ENCODE measurements at regions not wholly inside any gene's neighbourhood (a gene's known extent, or its start where the extent isn't known, plus 50 kb on each side); places are given as distances from the start of the nearest gene placed in this dataset.

GRCh38 chr10:130377986-130378540 is 241.9 kb downstream of the GLRX3 start:
- H3K9me3 Mint-ChIP-seq (ENCODE audit: low read depth): peaks cover 4% of the 10 kb centered on the region
- DNase-seq: no peak
- no peak for ATAC-seq
- H3K4me1 Mint-ChIP-seq: no peaks in the 10 kb centered on the region
- H3K4me3 Mint-ChIP-seq: no peak overlapping the region
- H3K27ac Mint-ChIP-seq: no peak overlapping the region
- CTCF ChIA-PET: no interaction called here
- no peaks in the 10 kb centered on the region for H3K36me3 Mint-ChIP-seq
- no peaks in the 10 kb centered on the region for H3K27me3 Mint-ChIP-seq

- Mint-ChIP-seq H3K36me3 (no peaks in the 10 kb centered on the region), H3K4me3 (no peak overlapping the region), H3K27me3 (no peaks in the 10 kb centered on the region), H3K27ac (no peak overlapping the region), H3K4me1 (no peaks in the 10 kb centered on the region), H3K9me3 (ENCODE audit: low read depth) (peaks cover 4% of the 10 kb centered on the region)
- no peak for DNase-seq
- no peak for ATAC-seq
- CTCF ChIA-PET: no interaction called here
Measured at GRCh38 chr10:130378556-130379400, 242.6 kb downstream of the GLRX3 start.

DNA sequence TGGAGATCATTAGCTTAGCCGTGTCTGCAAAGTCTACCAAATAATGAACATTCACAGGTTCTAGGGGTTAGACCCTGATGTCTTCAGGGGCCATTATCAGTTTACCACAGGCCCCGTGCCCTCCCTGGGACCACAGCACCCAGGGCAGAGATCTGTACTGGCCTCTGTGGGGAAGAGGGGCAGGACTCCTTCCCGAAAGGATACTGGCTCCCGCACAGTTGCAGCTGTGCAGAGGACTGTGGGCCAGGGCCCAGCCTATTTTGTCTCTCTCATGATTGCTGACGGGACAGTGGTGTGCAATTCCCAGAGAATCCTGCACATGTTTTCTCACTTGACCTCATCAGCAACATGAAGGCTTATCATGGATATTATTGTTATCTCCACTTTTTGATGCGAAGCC is 243.9 kb downstream of the GLRX3 start:
- Mint-ChIP-seq H3K4me3 (no peak overlapping the region), H3K27me3 (no peaks in the 10 kb centered on the region), H3K36me3 (no peaks in the 10 kb centered on the region), H3K4me1 (no peaks in the 10 kb centered on the region), H3K9me3 (ENCODE audit: low read depth) (peaks cover 11% of the 10 kb centered on the region), H3K27ac (no peak overlapping the region)
- CTCF ChIA-PET: interaction anchor here (0.6 kb wide), 1 partner anchor 777 kb away, joined by 3 read pairs; no protein-coding TSS in a partner anchor
- ATAC-seq (no peak), DNase-seq (no peak)

DNA sequence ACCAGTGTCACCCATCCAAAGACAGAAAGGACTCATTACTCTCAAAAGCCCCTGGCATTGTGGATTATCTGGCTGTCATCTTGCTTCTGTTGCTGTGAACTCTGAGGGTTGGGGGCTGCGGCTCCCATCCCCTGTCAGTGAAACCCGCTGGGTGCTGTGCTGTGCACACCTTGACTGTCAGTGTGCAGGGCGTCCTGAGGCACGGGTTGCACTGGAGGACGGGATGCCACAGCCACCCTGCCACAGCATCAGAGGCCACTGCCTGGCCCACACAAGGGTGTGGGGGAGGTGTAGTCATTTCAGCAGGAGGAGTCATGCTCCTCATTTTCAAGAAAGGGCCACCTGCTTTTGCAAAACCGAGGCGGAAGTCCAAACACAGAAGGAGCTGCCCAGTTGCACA is 245.8 kb downstream of the GLRX3 start:
- Mint-ChIP-seq H3K4me1 (no peaks in the 10 kb centered on the region), H3K9me3 (ENCODE audit: low read depth) (peaks cover 19% of the 10 kb centered on the region), H3K36me3 (no peaks in the 10 kb centered on the region), H3K4me3 (no peak overlapping the region), H3K27ac (no peak overlapping the region), H3K27me3 (no peaks in the 10 kb centered on the region)
- no peak for ATAC-seq
- CTCF ChIA-PET: no interaction called here
- no peak for DNase-seq

DNA sequence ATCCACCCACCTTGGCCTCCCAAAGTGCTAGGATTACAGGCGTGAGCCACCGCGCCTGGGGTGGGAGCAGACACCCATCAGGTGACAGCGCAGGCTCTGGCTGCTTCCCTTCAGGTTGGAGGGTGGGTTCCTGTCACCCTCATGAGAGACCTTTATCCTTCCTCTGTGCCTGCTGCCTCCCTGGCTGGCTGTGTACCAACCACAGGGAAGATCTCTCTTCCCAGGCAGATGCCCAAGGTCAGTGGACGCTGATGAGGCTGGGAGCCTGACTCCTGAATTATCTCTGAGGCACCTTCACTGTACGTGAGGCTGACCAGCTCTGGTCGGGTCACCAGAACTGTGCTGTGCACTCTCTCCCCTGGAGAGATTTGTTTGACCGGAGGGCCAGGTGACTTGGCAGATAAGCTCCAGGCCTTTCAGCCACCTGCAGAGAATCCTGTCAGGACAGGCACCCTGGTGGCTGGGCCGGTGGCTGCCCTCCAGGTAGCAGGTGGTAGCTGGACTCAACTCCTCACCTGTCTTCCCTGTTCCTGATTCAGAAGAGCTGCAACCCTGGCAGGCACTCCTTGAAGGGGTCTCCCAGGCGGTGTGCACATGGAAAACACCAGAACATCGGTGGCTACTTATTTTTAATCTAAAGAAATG is 251.9 kb downstream of the GLRX3 start:
- no peaks in the 10 kb centered on the region for H3K27me3 Mint-ChIP-seq
- no peak overlapping the region for H3K27ac Mint-ChIP-seq
- no peaks in the 10 kb centered on the region for H3K36me3 Mint-ChIP-seq
- no peak overlapping the region for H3K4me3 Mint-ChIP-seq
- peaks cover 20% of the 10 kb centered on the region for H3K9me3 Mint-ChIP-seq (ENCODE audit: low read depth)
- DNase-seq: no peak
- no peak for ATAC-seq
- CTCF ChIA-PET: no interaction called here
- no peaks in the 10 kb centered on the region for H3K4me1 Mint-ChIP-seq

GRCh38 chr10:130388746-130389145 is 252.6 kb downstream of the GLRX3 start:
- CTCF ChIA-PET: no interaction called here
- Mint-ChIP-seq H3K4me3 (no peak overlapping the region), H3K27me3 (no peaks in the 10 kb centered on the region), H3K9me3 (ENCODE audit: low read depth) (peaks cover 23% of the 10 kb centered on the region), H3K27ac (no peak overlapping the region), H3K36me3 (no peaks in the 10 kb centered on the region), H3K4me1 (no peaks in the 10 kb centered on the region)
- DNase-seq (no peak), ATAC-seq (no peak)

DNA sequence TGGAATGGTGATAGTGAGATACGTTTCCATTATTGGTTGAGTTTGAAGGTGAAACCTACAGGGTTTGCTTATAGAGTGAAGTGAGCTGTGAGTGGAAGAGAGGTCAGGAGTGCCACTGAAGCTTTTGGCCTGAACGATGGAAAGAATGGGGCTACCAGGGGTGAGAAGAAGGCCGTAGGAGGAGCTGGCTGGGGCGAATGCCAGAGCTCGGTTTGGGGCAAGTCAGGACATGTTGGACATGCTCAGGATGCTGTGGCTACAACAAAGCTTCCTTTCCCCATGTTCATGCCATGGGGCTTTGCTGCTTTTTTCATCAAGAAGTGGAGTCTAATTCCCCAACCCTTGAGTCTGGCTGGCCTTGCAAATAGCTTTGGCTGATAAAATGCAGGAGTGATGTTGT is 253.7 kb downstream of the GLRX3 start:
- ATAC-seq (no peak), DNase-seq (no peak)
- no peaks in the 10 kb centered on the region for H3K4me1 Mint-ChIP-seq
- no peak overlapping the region for H3K27ac Mint-ChIP-seq
- H3K4me3 Mint-ChIP-seq: no peak overlapping the region
- no peaks in the 10 kb centered on the region for H3K36me3 Mint-ChIP-seq
- H3K27me3 Mint-ChIP-seq: no peaks in the 10 kb centered on the region
- H3K9me3 Mint-ChIP-seq (ENCODE audit: low read depth): peaks cover 23% of the 10 kb centered on the region
- CTCF ChIA-PET: no interaction called here

- no peaks in the 10 kb centered on the region for H3K36me3 Mint-ChIP-seq
- peaks cover 23% of the 10 kb centered on the region for H3K9me3 Mint-ChIP-seq (ENCODE audit: low read depth)
- no peak overlapping the region for H3K4me3 Mint-ChIP-seq
- no peaks in the 10 kb centered on the region for H3K27me3 Mint-ChIP-seq
- no peaks in the 10 kb centered on the region for H3K4me1 Mint-ChIP-seq
- ATAC-seq: no peak
- no peak overlapping the region for H3K27ac Mint-ChIP-seq
- CTCF ChIA-PET: no interaction called here
- no peak for DNase-seq
Measured at GRCh38 chr10:130392031-130392430, 255.8 kb downstream of the GLRX3 start.

GRCh38 chr10:130393342-130393741 is 257.2 kb downstream of the GLRX3 start:
- Mint-ChIP-seq H3K9me3 (ENCODE audit: low read depth) (peaks cover 20% of the 10 kb centered on the region), H3K36me3 (no peaks in the 10 kb centered on the region), H3K4me3 (no peak overlapping the region), H3K4me1 (no peaks in the 10 kb centered on the region), H3K27ac (no peak overlapping the region), H3K27me3 (no peaks in the 10 kb centered on the region)
- CTCF ChIA-PET: no interaction called here
- ATAC-seq (no peak), DNase-seq (no peak)

DNA sequence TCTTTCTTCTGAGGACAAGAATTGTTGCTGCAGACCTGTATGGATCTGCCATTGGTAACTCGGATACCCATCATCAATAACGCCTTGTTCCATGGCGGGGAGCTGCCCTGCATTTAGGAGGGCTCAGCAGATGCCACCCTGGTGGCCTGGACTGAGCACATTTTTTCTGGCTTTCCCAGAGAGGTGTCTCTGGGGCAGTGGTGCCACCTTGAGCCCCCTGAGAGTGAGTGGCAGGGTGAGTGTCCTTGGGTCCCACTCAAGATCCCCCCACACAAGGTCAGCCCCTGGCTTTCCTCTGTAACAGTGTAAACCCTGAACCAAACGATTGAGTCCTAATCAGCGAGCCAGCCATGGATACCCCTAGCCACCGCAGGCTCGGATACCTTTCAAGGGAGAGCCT is 258.6 kb downstream of the GLRX3 start:
- DNase-seq (no peak), ATAC-seq (no peak)
- Mint-ChIP-seq H3K9me3 (ENCODE audit: low read depth) (peaks cover 20% of the 10 kb centered on the region), H3K36me3 (no peaks in the 10 kb centered on the region), H3K4me1 (no peaks in the 10 kb centered on the region), H3K27ac (no peak overlapping the region), H3K4me3 (no peak overlapping the region), H3K27me3 (no peaks in the 10 kb centered on the region)
- CTCF ChIA-PET: no interaction called here

- Mint-ChIP-seq H3K27ac (no peak overlapping the region), H3K4me1 (no peaks in the 10 kb centered on the region), H3K36me3 (no peaks in the 10 kb centered on the region), H3K27me3 (no peaks in the 10 kb centered on the region), H3K9me3 (ENCODE audit: low read depth) (peaks cover 20% of the 10 kb centered on the region), H3K4me3 (no peak overlapping the region)
- DNase-seq (no peak), ATAC-seq (no peak)
- CTCF ChIA-PET: no interaction called here
Measured at GRCh38 chr10:130395248-130395936, 259.2 kb downstream of the GLRX3 start.

DNA sequence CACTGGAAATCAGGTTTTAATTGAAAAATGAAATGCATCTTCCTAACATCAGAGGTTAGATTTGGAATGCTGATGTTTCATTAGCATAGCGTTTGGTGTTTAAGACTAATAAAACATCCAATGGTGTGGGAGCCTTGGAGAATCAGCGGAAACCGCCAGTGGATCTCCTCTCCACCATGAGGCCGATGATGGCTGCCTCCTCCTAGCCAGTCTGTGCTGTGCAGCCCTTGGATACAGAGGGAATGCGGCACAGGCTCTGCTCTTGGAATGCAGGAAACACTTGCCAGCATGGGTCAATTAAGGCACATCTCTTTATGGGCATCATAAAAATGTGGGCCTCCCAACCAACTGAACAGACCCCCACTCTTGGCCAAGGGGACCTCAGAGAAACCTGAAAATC is 259.9 kb downstream of the GLRX3 start:
- Mint-ChIP-seq H3K9me3 (ENCODE audit: low read depth) (peaks cover 20% of the 10 kb centered on the region), H3K4me1 (no peaks in the 10 kb centered on the region), H3K27me3 (no peaks in the 10 kb centered on the region), H3K36me3 (no peaks in the 10 kb centered on the region), H3K27ac (no peak overlapping the region), H3K4me3 (no peak overlapping the region)
- ATAC-seq: no peak
- no peak for DNase-seq
- CTCF ChIA-PET: no interaction called here

- Mint-ChIP-seq H3K27me3 (no peaks in the 10 kb centered on the region), H3K36me3 (no peaks in the 10 kb centered on the region), H3K27ac (no peak overlapping the region), H3K4me1 (no peaks in the 10 kb centered on the region), H3K4me3 (no peak overlapping the region), H3K9me3 (ENCODE audit: low read depth) (peaks cover 18% of the 10 kb centered on the region)
- CTCF ChIA-PET: no interaction called here
- no peak for ATAC-seq
- DNase-seq: no peak
Measured at GRCh38 chr10:130398090-130398994, 262.2 kb downstream of the GLRX3 start.

Measured in activated CD8-positive, alpha-beta memory T cell treated with anti-CD3 and anti-CD28 coated beads, Interleukin-2, amount 10 ng/mL, durations not matched to agents 7 days and 5 days (primary cell).